Choroid plexus epithelial cell (primary cell): ENCODE measurements at regions not wholly inside any gene's neighbourhood (a gene's known extent, or its start where the extent isn't known, plus 50 kb on each side); places are given as distances from the start of the nearest gene placed in this dataset.

Experiments
- DNase-seq: peaks from one replicate; pipeline ENCODE4 v3.0.0-alpha.2; 2010; ENCODE audit warnings: low read depth
- H3K4me3 ChIP-seq: 2 replicates; pipeline ENCODE4 v1.5.1; 2011; ENCODE audit warnings: low read depth, mild to moderate bottlenecking, control low read depth, low read length, moderate library complexity
- CTCF ChIP-seq: conservative IDR thresholded peaks from 2 replicates; pipeline ENCODE4 v1.5.1; 2011; ENCODE audit warnings: low read depth, mild to moderate bottlenecking, control low read depth, inconsistent platforms, low read length, moderate library complexity

- DNase-seq, result no peak
- no peak overlapping the region for H3K4me3 ChIP-seq
- no peak for TF ChIP-seq CTCF
Observed at GRCh38 chr16:59611556-59611955, 877.4 kb upstream of the GOT2 start.

GRCh38 chr16:59605706-59606105 is 871.6 kb upstream of the GOT2 start:
- DNase-seq, result no peak
- no peak overlapping the region for H3K4me3 ChIP-seq
- TF ChIP-seq CTCF, result no peak

GRCh38 chr16:59604354-59604753 is 870.2 kb upstream of the GOT2 start:
- peak; percentile 77 for DNase-seq
- H3K4me3 ChIP-seq, result no peak overlapping the region
- no peak for TF ChIP-seq CTCF

- TF ChIP-seq CTCF, result no peak
- no peak overlapping the region for H3K4me3 ChIP-seq
- DNase-seq, result no peak
Observed at GRCh38 chr16:59601452-59601851, 867.3 kb upstream of the GOT2 start.

- no peak overlapping the region for H3K4me3 ChIP-seq
- TF ChIP-seq CTCF, result no peak
- peak; percentile 63 for DNase-seq
Observed at GRCh38 chr16:59597269-59597668, 863.2 kb upstream of the GOT2 start.

- no peak overlapping the region for H3K4me3 ChIP-seq
- DNase-seq, result no peak
- no peak for TF ChIP-seq CTCF
Observed at GRCh38 chr16:59596693-59597092, 862.6 kb upstream of the GOT2 start.

- no peak overlapping the region for H3K4me3 ChIP-seq
- DNase-seq, result peak; percentile 66
- no peak for TF ChIP-seq CTCF
Observed at GRCh38 chr16:59593194-59593661, 859.1 kb upstream of the GOT2 start.
